Hepatocyte (in vitro differentiated cells): ENCODE measurements at regions not wholly inside any gene's neighbourhood (a gene's known extent, or its start where the extent isn't known, plus 50 kb on each side); places are given as distances from the start of the nearest gene placed in this dataset.
"Not testable (repeated sequence)": the region's sequence is repeated elsewhere in the genome, so short reads cannot be mapped to it uniquely, and the experiment has no call there.

ENCODE experiments used
- DNase-seq: peaks from one replicate; pipeline ENCODE4 v3.0.0-alpha.2; 2016; ENCODE audit warnings: low spot score
- H2AFZ ChIP-seq: fragments of 200-600 bp; sonication (generic); 2 replicates; pipeline ENCODE4 v1.6.0; 2016; ENCODE audit warnings: antibody characterized with exemption, mild to moderate bottlenecking
- H3K27ac ChIP-seq: fragments of 200-600 bp; sonication (generic); 2 replicates; pipeline ENCODE4 v1.5.1; 2016; ENCODE audit warnings: mild to moderate bottlenecking
- H3K27me3 ChIP-seq: fragments of 200-600 bp; sonication (generic); 2 replicates; pipeline ENCODE4 v1.6.1; 2016
- H3K36me3 ChIP-seq: fragments of 200-600 bp; sonication (generic); replicated peaks from 2 replicates; pipeline ENCODE4 v1.5.1; 2016; ENCODE audit warnings: low read depth; ENCODE audit not compliant: insufficient read depth
- H3K4me1 ChIP-seq: fragments of 200-600 bp; sonication (generic); 2 replicates; pipeline ENCODE4 v1.5.1; 2016; ENCODE audit warnings: mild to moderate bottlenecking, moderate library complexity; ENCODE audit not compliant: insufficient read depth
- H3K4me2 ChIP-seq: fragments of 200-600 bp; sonication (generic); 2 replicates; pipeline ENCODE4 v1.6.0; 2016
- H3K4me3 ChIP-seq: fragments of 200-600 bp; sonication (generic); 2 replicates; pipeline ENCODE4 v1.5.1; 2016; ENCODE audit warnings: mild to moderate bottlenecking
- H3K79me2 ChIP-seq: fragments of 200-600 bp; sonication (generic); 2 replicates; pipeline ENCODE4 v1.6.0; 2017; ENCODE audit warnings: mild to moderate bottlenecking
- H3K9me2 ChIP-seq: fragments of 200-600 bp; sonication (generic); replicated peaks from 2 replicates; pipeline ENCODE4 v1.6.0; 2017; ENCODE audit warnings: mild to moderate bottlenecking; ENCODE audit not compliant: insufficient read depth
- H3K9me3 ChIP-seq: fragments of 200-600 bp; sonication (generic); 2 replicates; pipeline ENCODE4 v1.5.1; 2016; ENCODE audit warnings: low read depth, mild to moderate bottlenecking
- H4K20me1 ChIP-seq: fragments of 200-600 bp; sonication (generic); 2 replicates; pipeline ENCODE4 v1.6.0; 2016; ENCODE audit warnings: mild to moderate bottlenecking; ENCODE audit not compliant: insufficient read depth, poor library complexity, severe bottlenecking
- CTCF ChIP-seq: fragments of 200-600 bp; sonication (generic); IDR thresholded peaks from 2 replicates; pipeline ENCODE4 v1.5.1; 2016; ENCODE audit warnings: antibody characterized with exemption, mild to moderate bottlenecking; ENCODE audit not compliant: poor library complexity
- EZH2 ChIP-seq: fragments of 200-600 bp; sonication (generic); IDR thresholded peaks from 2 replicates; pipeline ENCODE4 v1.6.1; 2016; ENCODE audit warnings: antibody characterized with exemption, mild to moderate bottlenecking, borderline replicate concordance
- EZH2phosphoT487 ChIP-seq: fragments of 200-600 bp; sonication (generic); IDR thresholded peaks from one replicate; pipeline ENCODE4 v1.6.1; 2018; ENCODE audit warnings: antibody characterized with exemption, mild to moderate bottlenecking, low read depth, moderate library complexity; ENCODE audit not compliant: unreplicated experiment, severe bottlenecking
- WGBS: methylation state at CpG from one replicate; pipeline ENCODE4 v1.1.6; 2016; ENCODE audit warnings: low lambda C conversion rate; ENCODE audit errors: missing lambda C conversion rate; 5-methylcytosine and 5-hydroxymethylcytosine counted together

- no peaks in the 10 kb centered on the region for H3K27me3 ChIP-seq
- no peak overlapping the region for H3K4me3 ChIP-seq
- no peaks in the 10 kb centered on the region for H3K79me2 ChIP-seq
- H3K4me1 ChIP-seq = no peaks in the 10 kb centered on the region
- WGBS = 81% methylated on average over 6 of the region's 6 CpGs
- no peaks in the 10 kb centered on the region for H4K20me1 ChIP-seq
- H3K27ac ChIP-seq = no peak overlapping the region
- H3K4me2 ChIP-seq = no peak overlapping the region
- DNase-seq = no peak
- H3K36me3 ChIP-seq = no peaks in the 10 kb centered on the region
- H3K9me3 ChIP-seq = no peaks in the 10 kb centered on the region
- no peaks in the 10 kb centered on the region for H3K9me2 ChIP-seq
- no peak overlapping the region for H2AFZ ChIP-seq
- no peak for TF ChIP-seq EZH2phosphoT487
- no peak for TF ChIP-seq CTCF
- TF ChIP-seq EZH2 = no peak
Observed at GRCh38 chr2:175709248-175709647, 292.8 kb downstream of the LNPK start.

- Histone ChIP-seq H4K20me1 (no peaks in the 10 kb centered on the region), H3K4me1 (no peaks in the 10 kb centered on the region), H3K4me3 (no peak overlapping the region), H3K4me2 (no peak overlapping the region), H3K9me2 (no peaks in the 10 kb centered on the region), H3K27ac (no peak overlapping the region), H3K36me3 (no peaks in the 10 kb centered on the region), H3K27me3 (no peaks in the 10 kb centered on the region), H3K9me3 (no peaks in the 10 kb centered on the region), H2AFZ (no peak overlapping the region), H3K79me2 (no peaks in the 10 kb centered on the region)
- TF ChIP-seq CTCF (no peak), EZH2phosphoT487 (no peak), EZH2 (no peak)
- 90% methylated on average over 8 of the region's 8 CpGs for WGBS
- DNase-seq = no peak
Observed at GRCh38 chr2:175707322-175707721, 294.7 kb downstream of the LNPK start.

- not testable (repeated sequence) for H3K36me3 ChIP-seq, H4K20me1 ChIP-seq, H3K27me3 ChIP-seq, DNase-seq, H2AFZ ChIP-seq, H3K9me2 ChIP-seq, H3K4me1 ChIP-seq, H3K4me2 ChIP-seq, H3K4me3 ChIP-seq, H3K9me3 ChIP-seq, H3K27ac ChIP-seq, H3K79me2 ChIP-seq
- WGBS = 97% methylated on average over 21 of the region's 22 CpGs
Observed at GRCh38 chr2:175704568-175704967, 297.5 kb downstream of the LNPK start.

GRCh38 chr2:175698061-175698460, 304.0 kb downstream of the LNPK start:
- no peak for TF ChIP-seq EZH2
- TF ChIP-seq EZH2phosphoT487 = no peak
- no peak for TF ChIP-seq CTCF
- Histone ChIP-seq H3K9me2 (no peaks in the 10 kb centered on the region), H3K27ac (no peak overlapping the region), H3K4me3 (no peak overlapping the region), H3K79me2 (no peaks in the 10 kb centered on the region), H2AFZ (no peak overlapping the region), H3K36me3 (no peaks in the 10 kb centered on the region), H3K4me2 (no peak overlapping the region), H3K9me3 (no peaks in the 10 kb centered on the region), H3K27me3 (no peaks in the 10 kb centered on the region), H3K4me1 (no peaks in the 10 kb centered on the region), H4K20me1 (no peaks in the 10 kb centered on the region)
- 100% methylated on average over 1 of the region's 1 CpG for WGBS
- no peak for DNase-seq
